ENCODE measurements at regions not wholly inside any gene's neighbourhood (a gene's known extent, or its start where the extent isn't known, plus 50 kb on each side); places are given as distances from the start of the nearest gene placed in this dataset.
"Not testable (repeated sequence)": the region's sequence is repeated elsewhere in the genome, so short reads cannot be mapped to it uniquely, and the experiment has no call there.

DNA sequence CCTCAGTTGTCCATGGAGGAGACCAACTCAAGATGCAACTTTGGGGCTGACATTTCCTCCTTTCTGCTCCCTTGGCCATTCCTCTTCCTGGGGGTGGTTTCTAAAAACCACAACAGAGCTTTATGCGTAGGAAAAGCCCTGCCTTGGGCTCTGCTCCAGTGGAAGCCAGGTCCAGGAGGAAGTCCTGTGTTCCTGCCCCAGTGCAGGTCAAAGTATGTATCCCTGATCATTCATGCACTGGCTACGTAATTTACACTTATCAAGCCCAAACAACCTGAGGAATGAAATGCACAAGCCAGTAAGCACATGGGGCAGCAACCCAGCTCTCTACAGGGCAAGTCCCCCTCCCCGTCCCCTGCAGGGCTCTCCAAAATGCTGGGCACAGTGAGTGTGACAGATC, 4498.1 kb upstream of the TPTE start:
- H3K4me2 ChIP-seq; H3K27ac ChIP-seq (ENCODE audit: low read depth in 2 of 2, low read length in 1 of 2); CTCF ChIA-PET; H3K9ac ChIP-seq; H3K4me1 ChIP-seq (ENCODE audit: control insufficient read depth in 1 of 2, insufficient read depth in 2 of 2, low read depth in 1 of 2, low read length in 1 of 2); POLR2A ChIA-PET; H3K36me3 ChIP-seq (replicated peaks in 1 of 2; ENCODE audit: control insufficient read depth in 1 of 2, insufficient read depth in 2 of 2, low read length in 1 of 2); H3K79me2 ChIP-seq (ENCODE audit: insufficient read depth); H3K9me2 ChIP-seq; H3K4me3 ChIP-seq (ENCODE audit: low read depth in 2 of 2, low read length in 1 of 2); H3F3A ChIP-seq (replicated peaks; ENCODE audit: insufficient read depth); H2AFZ ChIP-seq (ENCODE audit: low read depth); H3K27me3 ChIP-seq (ENCODE audit: insufficient read depth); H4K20me1 ChIP-seq (ENCODE audit: insufficient read depth); H3K9me3 ChIP-seq; DNase-seq: not testable (repeated sequence)
- no CpG with 5 or more reads among the region's 3 CpGs for WGBS (ENCODE audit: low lambda C conversion rate)

GRCh38 chr21:6025139-6025538, 4496.2 kb upstream of the TPTE start:
- H3K4me1 ChIP-seq (ENCODE audit: control insufficient read depth in 1 of 2, insufficient read depth in 2 of 2, low read depth in 1 of 2, low read length in 1 of 2); H3K27me3 ChIP-seq (ENCODE audit: insufficient read depth); H3K9me3 ChIP-seq; H4K20me1 ChIP-seq (ENCODE audit: insufficient read depth); H3K27ac ChIP-seq (ENCODE audit: low read depth in 2 of 2, low read length in 1 of 2); H3K4me3 ChIP-seq (ENCODE audit: low read depth in 2 of 2, low read length in 1 of 2); H3K79me2 ChIP-seq (ENCODE audit: insufficient read depth); H3K9ac ChIP-seq; H3K4me2 ChIP-seq; DNase-seq; H3K36me3 ChIP-seq (replicated peaks in 1 of 2; ENCODE audit: control insufficient read depth in 1 of 2, insufficient read depth in 2 of 2, low read length in 1 of 2); CTCF ChIA-PET; H3K9me2 ChIP-seq; H3F3A ChIP-seq (replicated peaks; ENCODE audit: insufficient read depth); H2AFZ ChIP-seq (ENCODE audit: low read depth); POLR2A ChIA-PET: not testable (repeated sequence)
- WGBS (ENCODE audit: low lambda C conversion rate) = no CpG with 5 or more reads among the region's 3 CpGs

DNA sequence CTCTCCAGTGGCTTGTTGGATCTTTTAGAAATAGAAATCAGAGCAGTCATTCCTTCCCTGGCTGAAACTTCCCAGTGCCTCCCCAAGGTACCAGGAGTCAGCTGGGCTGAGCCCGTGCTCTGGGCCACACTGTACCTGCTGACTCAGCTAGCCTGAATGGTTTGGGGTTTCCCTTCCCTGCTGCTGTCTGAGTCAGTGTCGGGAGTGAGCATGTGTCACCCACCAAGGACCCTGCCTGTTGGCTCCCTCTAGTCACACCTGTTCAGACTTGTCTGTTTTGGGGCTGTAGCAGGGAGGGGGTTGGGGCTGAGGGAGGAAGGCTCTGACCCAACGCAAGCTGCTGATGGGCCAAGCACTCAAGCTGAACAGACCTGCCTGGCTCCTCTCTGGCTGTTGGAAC, 4493.9 kb upstream of the TPTE start:
- H3K27ac ChIP-seq (ENCODE audit: low read depth in 2 of 2, low read length in 1 of 2); H3K4me2 ChIP-seq; H2AFZ ChIP-seq (ENCODE audit: low read depth); H3K27me3 ChIP-seq (ENCODE audit: insufficient read depth); DNase-seq; H3K9me3 ChIP-seq; CTCF ChIA-PET; POLR2A ChIA-PET; H3K4me1 ChIP-seq (ENCODE audit: control insufficient read depth in 1 of 2, insufficient read depth in 2 of 2, low read depth in 1 of 2, low read length in 1 of 2); H3K4me3 ChIP-seq (ENCODE audit: low read depth in 2 of 2, low read length in 1 of 2); H3K79me2 ChIP-seq (ENCODE audit: insufficient read depth); H3K9ac ChIP-seq; H3K9me2 ChIP-seq; H3K36me3 ChIP-seq (replicated peaks in 1 of 2; ENCODE audit: control insufficient read depth in 1 of 2, insufficient read depth in 2 of 2, low read length in 1 of 2); H4K20me1 ChIP-seq (ENCODE audit: insufficient read depth); H3F3A ChIP-seq (replicated peaks; ENCODE audit: insufficient read depth): not testable (repeated sequence)
- no CpG with 5 or more reads among the region's 3 CpGs for WGBS (ENCODE audit: low lambda C conversion rate)

DNA sequence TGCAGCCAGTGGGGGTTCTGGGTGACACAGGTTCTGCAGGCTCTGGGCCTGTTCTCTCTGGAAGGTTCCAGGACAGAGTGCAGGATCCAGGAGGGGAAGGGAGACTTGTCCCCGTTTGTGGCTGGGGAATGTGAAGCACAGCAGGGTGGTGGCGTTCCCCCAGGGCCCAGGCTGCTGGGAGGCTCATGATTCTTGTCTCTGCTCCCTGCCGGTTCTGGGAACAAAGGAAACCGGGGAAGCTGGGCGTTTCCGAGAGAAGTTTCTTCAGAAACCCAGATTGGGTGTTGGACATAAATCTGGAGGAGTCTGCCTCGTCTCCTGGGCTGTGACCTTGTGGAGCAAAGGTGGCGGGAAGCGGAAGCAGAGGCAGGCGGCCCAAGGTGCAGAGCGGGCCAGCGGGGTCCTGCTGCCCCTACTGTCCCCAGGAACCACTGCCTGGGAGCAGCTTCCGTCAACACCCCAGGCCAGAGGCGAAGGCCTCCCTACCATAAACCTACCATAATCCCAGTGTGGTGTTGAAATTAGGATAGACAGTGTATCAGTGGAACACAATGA, 4487.2 kb upstream of the TPTE start:
- H3K36me3 ChIP-seq (replicated peaks in 1 of 2; ENCODE audit: control insufficient read depth in 1 of 2, insufficient read depth in 2 of 2, low read length in 1 of 2); CTCF ChIA-PET; H4K20me1 ChIP-seq (ENCODE audit: insufficient read depth); POLR2A ChIA-PET; H2AFZ ChIP-seq (ENCODE audit: low read depth); H3K4me1 ChIP-seq (ENCODE audit: control insufficient read depth in 1 of 2, insufficient read depth in 2 of 2, low read depth in 1 of 2, low read length in 1 of 2); H3K27ac ChIP-seq (ENCODE audit: low read depth in 2 of 2, low read length in 1 of 2); H3K4me3 ChIP-seq (ENCODE audit: low read depth in 2 of 2, low read length in 1 of 2); H3K79me2 ChIP-seq (ENCODE audit: insufficient read depth); H3K27me3 ChIP-seq (ENCODE audit: insufficient read depth); H3K9ac ChIP-seq; H3K4me2 ChIP-seq; H3K9me3 ChIP-seq; H3F3A ChIP-seq (replicated peaks; ENCODE audit: insufficient read depth); H3K9me2 ChIP-seq; DNase-seq: not testable (repeated sequence)
- no CpG with 5 or more reads among the region's 14 CpGs for WGBS (ENCODE audit: low lambda C conversion rate)

- H3K27ac ChIP-seq (ENCODE audit: low read depth in 2 of 2, low read length in 1 of 2); H3K36me3 ChIP-seq (replicated peaks in 1 of 2; ENCODE audit: control insufficient read depth in 1 of 2, insufficient read depth in 2 of 2, low read length in 1 of 2); H3K4me1 ChIP-seq (ENCODE audit: control insufficient read depth in 1 of 2, insufficient read depth in 2 of 2, low read depth in 1 of 2, low read length in 1 of 2); H3K9ac ChIP-seq; H3K79me2 ChIP-seq (ENCODE audit: insufficient read depth); H4K20me1 ChIP-seq (ENCODE audit: insufficient read depth); CTCF ChIA-PET; H3K4me3 ChIP-seq (ENCODE audit: low read depth in 2 of 2, low read length in 1 of 2); DNase-seq; H3K4me2 ChIP-seq; H3K27me3 ChIP-seq (ENCODE audit: insufficient read depth); H3F3A ChIP-seq (replicated peaks; ENCODE audit: insufficient read depth); POLR2A ChIA-PET; H2AFZ ChIP-seq (ENCODE audit: low read depth); H3K9me3 ChIP-seq; H3K9me2 ChIP-seq: not testable (repeated sequence)
- WGBS (ENCODE audit: low lambda C conversion rate) = no CpG with 5 or more reads among the region's 15 CpGs
These were observed 4486.4 kb upstream of the TPTE start for GRCh38 chr21:6034820-6035473.

GRCh38 chr21:6035474-6036155, 4485.8 kb upstream of the TPTE start:
- POLR2A ChIA-PET; H3F3A ChIP-seq (replicated peaks; ENCODE audit: insufficient read depth); H3K9me3 ChIP-seq; H3K9ac ChIP-seq; H3K4me3 ChIP-seq (ENCODE audit: low read depth in 2 of 2, low read length in 1 of 2); H4K20me1 ChIP-seq (ENCODE audit: insufficient read depth); H3K27me3 ChIP-seq (ENCODE audit: insufficient read depth); DNase-seq; H3K4me2 ChIP-seq; H3K36me3 ChIP-seq (replicated peaks in 1 of 2; ENCODE audit: control insufficient read depth in 1 of 2, insufficient read depth in 2 of 2, low read length in 1 of 2); CTCF ChIA-PET; H3K4me1 ChIP-seq (ENCODE audit: control insufficient read depth in 1 of 2, insufficient read depth in 2 of 2, low read depth in 1 of 2, low read length in 1 of 2); H3K9me2 ChIP-seq; H2AFZ ChIP-seq (ENCODE audit: low read depth); H3K79me2 ChIP-seq (ENCODE audit: insufficient read depth); H3K27ac ChIP-seq (ENCODE audit: low read depth in 2 of 2, low read length in 1 of 2): not testable (repeated sequence)
- no CpG with 5 or more reads among the region's 22 CpGs for WGBS (ENCODE audit: low lambda C conversion rate)
